Right cardiac atrium (tissue), 5 donors: ENCODE measurements at regions not wholly inside any gene's neighbourhood (a gene's known extent, or its start where the extent isn't known, plus 50 kb on each side); places are given as distances from the start of the nearest gene placed in this dataset.

Source experiments
- ATAC-seq, 2 donors: fragments of 200-7000 bp; cut with Tn5 transposase; one replicate each; pipeline versions ENCODE4 v1.8.0 to v1.9.1; 2020; ENCODE audit warnings: moderate library complexity in 2 of 2, mild to moderate bottlenecking in 1 of 2
- DNase-seq, 3 donors: peaks; one replicate each; pipeline ENCODE4 v3.0.0-alpha.2; 2020
- H3K27ac ChIP-seq: one replicate; pipeline ENCODE4 v1.5.1; 2013; ENCODE audit warnings: mild to moderate bottlenecking, low read length, control low read depth, moderate library complexity
- H3K27me3 ChIP-seq: one replicate; pipeline ENCODE4 v1.6.1; 2013; ENCODE audit not compliant: control insufficient read depth, insufficient read depth
- H3K4me1 ChIP-seq: one replicate; pipeline ENCODE4 v1.6.1; 2013; ENCODE audit warnings: low read length; ENCODE audit not compliant: control insufficient read depth, insufficient read depth
- H3K4me3 ChIP-seq: one replicate; pipeline ENCODE4 v1.5.1; 2013; ENCODE audit warnings: low read length, control low read depth
- H3K9me3 ChIP-seq: one replicate; pipeline ENCODE4 v1.6.1; 2013; ENCODE audit warnings: low read length; ENCODE audit not compliant: control insufficient read depth
- WGBS: extraction: QIAGEN DNeasy Blood & Tissue Kit; methylation state at CpG from one replicate; pipeline ENCODE4 v1.1.7; 2013; 5-methylcytosine and 5-hydroxymethylcytosine counted together
- intact Hi-C, 4 donors: fragments of 100-400 bp; cut with DNase I; formaldehyde crosslinking; loops; one replicate each; pipeline versions ENCODE4 v1.11.0 to v1.14.0; 2022 to 2023
- donor health status: healthy with polysubstance abuse.
- donor health status: DM: no; HTN: yes; CAD: no.
- donor health status: DM: no; HTN: no; CAD: no.
- donor health status: DM: no; HTN: yes; CAD: no; lungs with severe emphysema.
- donor health status: DM: yes; HTN: yes; CAD: no.

GRCh38 chrX:25180242-25180641 lies 164.5 kb upstream of the ARX start:
- Histone ChIP-seq H3K9me3 (no peaks in the 10 kb centered on the region), H3K4me3 (no peak overlapping the region), H3K27me3 (no peaks in the 10 kb centered on the region), H3K27ac (no peak overlapping the region), H3K4me1 (peaks cover 1% of the 10 kb centered on the region)
- WGBS = 59% methylated on average over 2 of the region's 2 CpGs
- intact Hi-C loops = no loop called here
- no peak for ATAC-seq
- DNase-seq = no peak

GRCh38 chrX:25178555-25178954 lies 162.8 kb upstream of the ARX start:
- Histone ChIP-seq H3K27ac (no peak overlapping the region), H3K27me3 (no peaks in the 10 kb centered on the region), H3K9me3 (no peaks in the 10 kb centered on the region), H3K4me3 (no peak overlapping the region), H3K4me1 (peaks cover 1% of the 10 kb centered on the region)
- no peak for ATAC-seq
- WGBS = 36% methylated on average over 3 of the region's 3 CpGs
- DNase-seq = no peak
- intact Hi-C loops = no loop called here

GRCh38 chrX:25175743-25176142 lies 160.0 kb upstream of the ARX start:
- DNase-seq = no peak

GRCh38 chrX:25175171-25175570 lies 159.4 kb upstream of the ARX start:
- H3K27ac ChIP-seq = no peak overlapping the region
- H3K4me3 ChIP-seq = no peak overlapping the region
- intact Hi-C loops = no loop called here
- H3K9me3 ChIP-seq = no peaks in the 10 kb centered on the region
- DNase-seq = no peak
- H3K27me3 ChIP-seq = no peaks in the 10 kb centered on the region
- peaks cover 1% of the 10 kb centered on the region for H3K4me1 ChIP-seq
- no peak for ATAC-seq
- 74% methylated on average over 4 of the region's 4 CpGs for WGBS

More at GRCh38 chrX:25175743-25176142, 160.0 kb upstream of the ARX start:
- Histone ChIP-seq H3K4me1 (peaks cover 1% of the 10 kb centered on the region), H3K4me3 (no peak overlapping the region), H3K27me3 (no peaks in the 10 kb centered on the region), H3K9me3 (no peaks in the 10 kb centered on the region), H3K27ac (no peak overlapping the region)
- intact Hi-C loops = no loop called here
- no peak for ATAC-seq
- WGBS = 90% methylated on average over 5 of the region's 5 CpGs

- H3K27me3 ChIP-seq = no peaks in the 10 kb centered on the region
- no peak overlapping the region for H3K4me3 ChIP-seq
- no peaks in the 10 kb centered on the region for H3K4me1 ChIP-seq
- 73% methylated on average over 4 of the region's 4 CpGs for WGBS
- no peaks in the 10 kb centered on the region for H3K9me3 ChIP-seq
- DNase-seq (no peak), ATAC-seq (no peak)
- H3K27ac ChIP-seq = no peak overlapping the region
- intact Hi-C loops = no loop called here
Observed at GRCh38 chrX:25166546-25166945, 150.8 kb upstream of the ARX start.

- intact Hi-C loops = no loop called here
- Histone ChIP-seq H3K27ac (no peak overlapping the region), H3K9me3 (no peaks in the 10 kb centered on the region), H3K4me3 (no peak overlapping the region), H3K27me3 (no peaks in the 10 kb centered on the region), H3K4me1 (no peaks in the 10 kb centered on the region)
- DNase-seq (no peak), ATAC-seq (no peak)
- 55% methylated on average over 4 of the region's 4 CpGs for WGBS
Observed at GRCh38 chrX:25166145-25166544, 150.4 kb upstream of the ARX start.

- ATAC-seq = no peak
- no peak overlapping the region for H3K4me3 ChIP-seq
- DNase-seq = no peak
- WGBS = 60% methylated on average over 2 of the region's 2 CpGs
- H3K27me3 ChIP-seq = no peaks in the 10 kb centered on the region
- H3K4me1 ChIP-seq = no peaks in the 10 kb centered on the region
- intact Hi-C loops = no loop called here
- H3K27ac ChIP-seq = no peak overlapping the region
- no peaks in the 10 kb centered on the region for H3K9me3 ChIP-seq
Observed at GRCh38 chrX:25158635-25159034, 142.9 kb upstream of the ARX start.

- 81% methylated on average over 3 of the region's 3 CpGs for WGBS
- no peak overlapping the region for H3K4me3 ChIP-seq
- H3K27me3 ChIP-seq = no peaks in the 10 kb centered on the region
- H3K9me3 ChIP-seq = no peaks in the 10 kb centered on the region
- ATAC-seq (no peak), DNase-seq (no peak)
- H3K4me1 ChIP-seq = no peaks in the 10 kb centered on the region
- intact Hi-C loops = no loop called here
- H3K27ac ChIP-seq = no peak overlapping the region
Observed at GRCh38 chrX:25156832-25157231, 141.1 kb upstream of the ARX start.

- Histone ChIP-seq H3K27me3 (no peaks in the 10 kb centered on the region), H3K4me1 (no peaks in the 10 kb centered on the region), H3K27ac (no peak overlapping the region), H3K9me3 (no peaks in the 10 kb centered on the region), H3K4me3 (no peak overlapping the region)
- WGBS = 58% methylated on average over 3 of the region's 3 CpGs
- intact Hi-C loops = no loop called here
- ATAC-seq (no peak), DNase-seq (no peak)
Observed at GRCh38 chrX:25156323-25156722, 140.6 kb upstream of the ARX start.

GRCh38 chrX:25154168-25154567 lies 138.4 kb upstream of the ARX start:
- WGBS = 62% methylated on average over 3 of the region's 3 CpGs
- intact Hi-C loops = no loop called here
- ATAC-seq (no peak), DNase-seq (no peak)
- Histone ChIP-seq H3K27me3 (no peaks in the 10 kb centered on the region), H3K4me1 (no peaks in the 10 kb centered on the region), H3K27ac (no peak overlapping the region), H3K4me3 (no peak overlapping the region), H3K9me3 (no peaks in the 10 kb centered on the region)

GRCh38 chrX:25151749-25152148 lies 136.0 kb upstream of the ARX start:
- ATAC-seq (no peak), DNase-seq (no peak)
- no peak overlapping the region for H3K4me3 ChIP-seq
- no peaks in the 10 kb centered on the region for H3K4me1 ChIP-seq
- H3K9me3 ChIP-seq = no peaks in the 10 kb centered on the region
- intact Hi-C loops = no loop called here
- no peak overlapping the region for H3K27ac ChIP-seq
- no peaks in the 10 kb centered on the region for H3K27me3 ChIP-seq
- 88% methylated on average over 2 of the region's 2 CpGs for WGBS
